ENCODE measurements at regions not wholly inside any gene's neighbourhood (a gene's known extent, or its start where the extent isn't known, plus 50 kb on each side); places are given as distances from the start of the nearest gene placed in this dataset.

GRCh38 chr1:55600242-55600641 lies 385.1 kb upstream of the USP24 start:
- H3K4me3 ChIP-seq (ENCODE audit: low read depth, low read length), result no peak overlapping the region
- no peak for DNase-seq (ENCODE audit: low read depth)
- TF ChIP-seq CTCF (IDR thresholded peaks at IDR 0.05; ENCODE audit: low read depth, low read length, missing control alignments), result no peak

- DNase-seq (ENCODE audit: low read depth), result no peak
- no peak overlapping the region for H3K4me3 ChIP-seq (ENCODE audit: low read depth, low read length)
- no peak for TF ChIP-seq CTCF (IDR thresholded peaks at IDR 0.05; ENCODE audit: low read depth, low read length, missing control alignments)
Measured at GRCh38 chr1:55597910-55598309, 382.7 kb upstream of the USP24 start.

GRCh38 chr1:55594701-55595100 lies 379.5 kb upstream of the USP24 start:
- DNase-seq (ENCODE audit: low read depth), result no peak
- no peak for TF ChIP-seq CTCF (IDR thresholded peaks at IDR 0.05; ENCODE audit: low read depth, low read length, missing control alignments)

GRCh38 chr1:55593298-55593697 lies 378.1 kb upstream of the USP24 start:
- no peak overlapping the region for H3K4me3 ChIP-seq (ENCODE audit: low read depth, low read length)
- TF ChIP-seq CTCF (IDR thresholded peaks at IDR 0.05; ENCODE audit: low read depth, low read length, missing control alignments), result no peak
- no peak for DNase-seq (ENCODE audit: low read depth)

More at GRCh38 chr1:55594701-55595100, 379.5 kb upstream of the USP24 start:
- H3K4me3 ChIP-seq (ENCODE audit: low read depth, low read length), result no peak overlapping the region

GRCh38 chr1:55592122-55592521 lies 377.0 kb upstream of the USP24 start:
- H3K4me3 ChIP-seq (ENCODE audit: low read depth, low read length), result no peak overlapping the region
- DNase-seq (ENCODE audit: low read depth), result no peak
- TF ChIP-seq CTCF (IDR thresholded peaks at IDR 0.05; ENCODE audit: low read depth, low read length, missing control alignments), result no peak

GRCh38 chr1:55589671-55590297 lies 374.6 kb upstream of the USP24 start:
- no peak overlapping the region for H3K4me3 ChIP-seq (ENCODE audit: low read depth, low read length)
- no peak for DNase-seq (ENCODE audit: low read depth)
- no peak for TF ChIP-seq CTCF (IDR thresholded peaks at IDR 0.05; ENCODE audit: low read depth, low read length, missing control alignments)

GRCh38 chr1:55588309-55588708 lies 373.1 kb upstream of the USP24 start:
- TF ChIP-seq CTCF (IDR thresholded peaks at IDR 0.05; ENCODE audit: low read depth, low read length, missing control alignments), result no peak
- H3K4me3 ChIP-seq (ENCODE audit: low read depth, low read length), result no peak overlapping the region
- DNase-seq (ENCODE audit: low read depth), result no peak

All from GM12864 (cell line).